K562 (cell line): ENCODE measurements at regions not wholly inside any gene's neighbourhood (a gene's known extent, or its start where the extent isn't known, plus 50 kb on each side); places are given as distances from the start of the nearest gene placed in this dataset.

Experiments used
- BCL6 ChIP-seq: fragments of 250-450 bp; sonication (Bioruptor Pico); IDR thresholded peaks from 2 replicates; pipeline ENCODE4 v1.4.0; 2020
- BCLAF1 ChIP-seq, 2 experiments: fragments of 450-650 bp in 1 of 2; IDR thresholded peaks; 2 replicates each; pipeline ENCODE4 v1.6.1; 2011 to 2017; ENCODE audit warnings: low read depth in 2 of 2, antibody characterized with exemption in 1 of 2, borderline replicate concordance in 1 of 2, low read length in 1 of 2, mild to moderate bottlenecking in 1 of 2, mixed read lengths in 1 of 2; ENCODE audit not compliant: control insufficient read depth in 1 of 2
- ELK1 ChIP-seq: sonication (generic); formaldehyde crosslinking; IDR thresholded peaks from 2 replicates; pipeline ENCODE4 v1.8.1; 2022; ENCODE audit warnings: missing genetic modification reagents
- FOXJ2 ChIP-seq: fragments of 200-800 bp; sonication (Bioruptor generic); IDR thresholded peaks from 2 replicates; pipeline ENCODE4 v1.6.1; 2016; ENCODE audit warnings: missing genetic modification characterization, missing compliant biosample characterization
- TGIF2 ChIP-seq: sonication (generic); formaldehyde crosslinking; IDR thresholded peaks from 2 replicates; pipeline ENCODE4 v1.8.1; 2022; ENCODE audit warnings: mild to moderate bottlenecking, missing genetic modification reagents, moderate library complexity
- ZBTB40 ChIP-seq, 2 experiments: fragments of 450-650 bp in 1 of 2; sonication (generic) in 1 of 2; formaldehyde crosslinking in 1 of 2; IDR thresholded peaks; 2 replicates each; pipeline versions ENCODE4 v1.7.1 to v1.9.0; 2016 to 2022; ENCODE audit warnings: inconsistent platforms in 1 of 2, mild to moderate bottlenecking in 1 of 2, missing genetic modification reagents in 1 of 2
- ZNF696 ChIP-seq: fragments of 250-450 bp; sonication (Bioruptor Pico); conservative IDR thresholded peaks from 2 replicates; pipeline ENCODE4 v1.4.0; 2020; ENCODE audit warnings: mild to moderate bottlenecking, moderate library complexity

- TF ChIP-seq BCLAF1 (IDR thresholded peaks at IDR 0.05; ENCODE audit: borderline replicate concordance in 1 of 2, control insufficient read depth in 1 of 2, low read depth in 2 of 2, low read length in 1 of 2) (no peak), BCL6 (CRISPR knock-in tag) (no peak), FOXJ2 (no peak), TGIF2 (CRISPR knock-in tag) (no peak), ZNF696 (no peak), ELK1 (CRISPR knock-in tag) (no peak), ZBTB40 (IDR thresholded peaks at IDR 0.05) (peak; percentile 40; the same call in 1 of the 2 replicates), ZBTB40 (CRISPR knock-in tag; IDR thresholded peaks at IDR 0.05) (no peak)
Measured at GRCh38 chr4:80124246-80125211, 51.5 kb upstream of the ANTXR2 start (continued).
